ENCODE measurements at regions not wholly inside any gene's neighbourhood (a gene's known extent, or its start where the extent isn't known, plus 50 kb on each side); places are given as distances from the start of the nearest gene placed in this dataset.
"Not testable (repeated sequence)": the region's sequence is repeated elsewhere in the genome, so short reads cannot be mapped to it uniquely, and the experiment has no call there.

DNA sequence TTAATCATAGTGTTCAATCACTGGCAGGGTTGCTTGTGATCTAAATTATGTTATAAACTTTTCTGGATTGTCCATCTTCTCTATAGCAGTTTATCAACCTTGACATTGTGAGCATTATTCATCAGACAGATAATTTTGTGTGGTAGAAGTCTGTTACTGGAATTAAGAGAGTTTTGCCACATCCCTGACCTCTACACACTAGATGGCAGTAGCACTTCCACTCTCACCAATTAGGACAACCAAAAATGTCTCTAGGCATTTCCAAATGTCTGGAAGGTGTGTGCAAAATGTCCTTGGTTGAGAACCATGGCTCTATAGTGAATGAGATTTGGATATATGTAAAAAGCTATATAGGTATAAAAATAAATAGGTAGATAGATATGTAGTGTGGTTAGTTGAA is 324.1 kb upstream of the FAM47C start:
- DNase-seq = no peak

DNA sequence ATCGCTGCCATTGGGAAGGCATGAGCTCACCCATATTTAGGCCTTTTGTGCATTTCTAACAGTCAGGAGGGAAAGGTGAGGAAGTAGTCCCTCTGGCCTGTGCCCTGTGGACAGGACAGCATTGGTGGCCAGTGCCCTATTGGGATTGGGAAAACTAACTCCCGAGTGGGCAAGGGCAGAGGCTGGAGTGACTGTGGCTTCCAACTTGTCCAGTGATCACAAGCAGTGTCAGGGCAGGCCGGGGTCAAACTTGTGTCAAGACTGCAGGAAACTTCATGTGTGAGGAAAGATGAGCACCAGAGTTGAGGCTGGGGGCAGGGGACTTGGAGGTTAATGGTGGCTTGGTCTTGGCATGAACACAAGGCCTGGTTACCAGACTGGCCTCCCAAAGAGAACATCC is 286.2 kb upstream of the FAM47C start:
- no peak for DNase-seq

DNA sequence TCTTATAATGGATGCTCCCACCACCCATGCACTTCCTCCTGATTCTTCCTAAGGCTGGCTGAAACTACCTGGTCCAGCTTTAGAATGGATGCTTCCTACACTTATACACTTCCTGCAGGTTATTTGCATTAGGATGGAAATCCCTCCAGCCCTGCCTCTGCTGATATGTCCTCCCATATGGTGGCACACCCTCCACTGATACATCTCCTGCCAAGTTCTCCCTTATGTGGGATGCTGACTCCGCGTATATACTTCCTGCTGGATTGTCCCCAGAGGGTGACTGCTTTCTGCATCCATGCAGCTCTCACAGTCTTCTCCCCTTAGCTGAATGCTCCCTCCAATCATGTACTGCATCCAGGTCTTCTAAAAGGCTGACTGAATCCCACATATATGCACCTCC is 254.6 kb upstream of the FAM47C start:
- no peak for DNase-seq

DNA sequence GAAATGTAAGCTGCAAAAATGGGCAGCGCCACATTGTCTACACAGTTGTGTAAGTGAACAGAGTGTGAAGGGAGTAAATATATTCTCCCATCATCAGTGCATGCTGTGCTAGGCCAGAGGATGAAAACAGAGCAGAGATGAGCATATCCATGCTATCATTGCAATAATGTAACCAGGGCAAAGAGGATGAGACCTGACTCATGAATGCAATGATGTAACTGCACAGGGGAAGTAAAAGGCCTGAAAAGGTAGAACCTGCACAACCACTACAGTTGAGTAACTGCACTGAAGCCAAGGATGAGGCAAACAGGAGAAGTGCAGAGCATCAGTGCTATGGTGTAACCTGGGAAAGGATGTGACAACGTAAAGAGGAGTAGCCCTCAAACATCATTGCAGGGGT is 220.4 kb upstream of the FAM47C start:
- no peak for DNase-seq

DNA sequence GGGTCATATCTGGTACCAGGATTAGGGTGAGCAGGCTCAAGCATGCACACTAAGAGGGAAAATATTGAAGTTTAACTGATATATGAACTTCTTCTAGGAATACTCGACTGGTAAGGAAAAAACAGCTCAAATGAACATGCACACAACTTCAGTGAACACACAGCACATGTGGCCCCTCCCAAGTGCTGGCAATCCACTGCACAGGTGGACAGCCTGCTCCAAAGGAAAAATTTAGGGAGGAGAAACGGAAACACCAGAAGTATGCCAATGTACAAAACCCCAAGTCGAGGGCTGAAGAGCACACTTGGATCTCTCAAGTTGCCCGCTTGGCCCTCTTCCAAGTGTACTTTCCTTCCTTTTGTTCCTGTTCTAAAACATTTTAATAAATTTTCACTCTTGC is 205.0 kb upstream of the FAM47C start:
- DNase-seq = no peak

DNA sequence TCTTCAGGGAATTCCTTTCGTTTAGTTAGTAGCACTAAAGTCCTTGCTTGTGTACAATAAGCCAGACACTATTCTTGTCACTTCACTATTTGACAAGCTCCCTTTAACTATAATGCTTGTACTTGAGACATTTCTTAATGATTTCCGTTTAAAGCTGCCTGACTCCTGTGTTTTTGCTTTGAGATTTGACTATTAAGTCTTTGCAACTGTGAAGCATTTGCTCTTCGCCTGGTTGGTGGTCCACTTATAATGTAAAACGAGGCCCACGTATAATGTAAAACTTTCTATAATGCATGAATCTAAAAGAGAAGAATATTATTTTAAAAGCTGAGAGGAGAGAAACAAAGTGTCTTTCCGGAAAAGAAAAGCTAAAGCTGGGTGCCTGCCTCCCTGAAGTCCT is 204.1 kb upstream of the FAM47C start:
- DNase-seq = no peak

DNA sequence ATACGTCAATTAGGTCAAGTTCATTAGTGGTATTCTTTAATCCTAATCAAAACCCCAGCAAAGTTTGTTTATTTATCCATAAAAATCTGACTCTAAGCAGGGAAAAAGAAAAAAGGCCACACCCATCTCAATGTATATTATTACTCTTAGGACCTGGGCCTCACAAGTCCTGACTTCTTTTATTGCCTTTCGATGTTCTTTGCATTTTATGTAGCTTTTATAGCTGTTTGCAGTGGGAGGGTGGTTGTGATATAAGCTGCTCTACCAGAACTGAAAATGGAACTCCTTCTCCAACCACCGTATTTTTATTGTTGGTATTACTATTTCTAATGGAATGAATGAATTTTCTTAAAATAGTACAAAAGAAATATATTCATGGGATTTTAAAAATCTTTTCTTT is 163.3 kb upstream of the FAM47C start:
- no peak for DNase-seq

DNA sequence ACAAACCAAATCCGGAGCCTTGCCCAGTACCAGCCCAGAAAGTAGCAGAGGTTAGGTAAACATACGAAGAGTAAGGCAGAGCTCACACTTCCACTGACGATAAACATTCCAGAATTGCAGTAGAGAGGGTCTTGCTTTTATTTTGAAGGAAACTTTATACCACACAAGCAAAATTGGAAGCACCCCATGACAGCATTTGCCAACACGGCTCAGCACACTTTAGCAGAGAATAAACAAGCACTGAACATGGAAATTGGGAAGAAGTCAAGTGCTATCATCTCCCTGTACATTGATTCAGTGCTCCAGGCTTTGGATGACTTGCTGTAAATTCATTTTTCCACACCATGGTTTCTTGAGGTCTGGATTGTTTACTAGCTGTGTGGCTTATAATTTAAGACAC is 160.7 kb upstream of the FAM47C start:
- DNase-seq = no peak

DNA sequence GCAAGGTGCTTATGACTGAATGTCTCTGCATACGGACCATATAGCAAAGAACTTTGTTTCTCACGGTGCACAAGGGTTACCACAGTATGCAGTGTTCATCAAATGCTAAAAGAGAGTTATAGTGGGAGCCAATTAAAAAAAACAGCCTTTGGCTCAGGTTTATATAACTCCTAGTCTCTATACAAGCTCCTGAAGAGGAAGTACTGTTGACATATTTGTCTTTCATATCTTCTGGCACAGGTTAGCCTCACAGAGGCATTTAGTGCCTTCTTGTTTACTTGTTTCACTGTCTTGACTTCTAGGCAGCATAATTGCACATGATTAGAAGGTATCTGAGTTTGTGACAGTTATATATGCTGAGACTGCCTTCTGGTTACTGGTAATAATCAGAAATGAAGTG is 158.8 kb upstream of the FAM47C start:
- no peak for DNase-seq

DNA sequence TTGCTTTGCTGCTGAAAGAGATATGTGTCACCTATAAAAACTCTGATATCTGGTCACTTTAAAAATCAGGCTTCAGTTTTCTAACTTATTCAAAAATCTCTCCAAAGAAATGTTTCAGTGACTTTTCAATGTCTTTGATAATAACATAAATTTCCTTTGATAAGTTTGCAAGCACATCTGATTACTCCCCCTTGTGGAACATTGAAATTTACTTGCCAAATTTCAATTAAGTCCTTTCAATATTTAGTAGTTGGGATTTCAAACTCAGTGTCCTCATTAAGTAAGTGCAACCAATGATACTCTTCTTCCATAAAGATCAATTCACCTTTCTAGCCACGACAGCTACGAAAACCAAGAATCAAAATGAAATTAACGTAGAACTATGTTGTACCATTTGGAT is 151.3 kb upstream of the FAM47C start:
- no peak for DNase-seq

DNA sequence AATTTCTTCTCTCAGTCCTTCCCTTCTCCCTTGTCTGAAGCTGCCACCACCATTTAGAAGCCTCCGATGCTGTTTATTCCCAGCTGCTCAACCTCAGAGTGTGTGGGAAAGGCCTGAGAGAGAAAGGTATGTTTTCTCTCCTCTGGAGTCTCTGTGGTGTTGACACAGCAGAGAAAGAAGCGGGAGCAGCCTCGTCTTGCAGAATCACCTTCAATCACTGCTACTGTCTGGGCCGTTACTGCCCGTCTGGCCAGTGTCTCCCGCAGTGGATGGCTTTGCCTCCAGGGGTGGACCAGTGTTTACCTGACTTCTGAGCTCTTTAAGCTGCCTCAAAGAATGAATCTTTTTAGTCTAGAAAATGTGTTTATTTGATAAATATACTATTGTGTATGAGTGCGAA is 148.9 kb upstream of the FAM47C start:
- no peak for DNase-seq

DNA sequence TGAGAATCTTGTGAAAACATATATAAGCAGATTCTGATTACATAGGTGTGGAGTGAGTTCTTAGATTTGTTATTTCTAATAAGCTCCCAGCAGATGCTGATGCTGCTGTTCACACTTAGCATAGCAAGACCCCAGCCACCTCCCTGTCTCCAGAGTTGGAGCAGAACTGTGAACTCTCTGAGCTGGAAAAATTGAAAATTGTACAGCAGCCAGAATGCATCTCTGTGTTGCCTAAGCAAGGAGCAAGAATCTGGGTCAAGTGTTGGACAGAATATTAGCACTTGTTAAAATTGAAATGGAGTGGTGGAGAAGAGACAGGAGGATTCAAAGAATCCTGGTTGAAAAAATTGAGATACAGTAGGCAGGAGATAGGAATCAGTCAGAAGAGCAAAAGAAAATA is 146.6 kb upstream of the FAM47C start:
- no peak for DNase-seq

DNA sequence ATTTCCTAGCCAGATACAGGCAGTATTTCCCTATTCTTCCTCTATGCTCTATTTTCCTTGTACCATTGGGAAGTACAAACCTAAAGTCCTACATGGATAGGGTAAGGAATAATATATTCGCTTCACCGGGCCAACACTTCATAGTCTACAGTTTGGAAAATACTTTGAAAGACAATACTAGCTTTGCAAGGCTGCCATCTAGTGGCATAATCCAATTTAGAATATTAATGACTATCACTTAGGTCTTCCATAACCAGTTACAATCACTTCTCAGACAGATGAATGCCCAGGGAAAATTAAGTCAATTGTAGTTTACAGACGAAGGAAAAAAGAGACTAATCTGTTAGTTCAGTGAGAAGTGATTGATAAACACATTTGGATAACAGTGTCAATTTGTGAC is 141.0 kb upstream of the FAM47C start:
- no peak for DNase-seq

DNA sequence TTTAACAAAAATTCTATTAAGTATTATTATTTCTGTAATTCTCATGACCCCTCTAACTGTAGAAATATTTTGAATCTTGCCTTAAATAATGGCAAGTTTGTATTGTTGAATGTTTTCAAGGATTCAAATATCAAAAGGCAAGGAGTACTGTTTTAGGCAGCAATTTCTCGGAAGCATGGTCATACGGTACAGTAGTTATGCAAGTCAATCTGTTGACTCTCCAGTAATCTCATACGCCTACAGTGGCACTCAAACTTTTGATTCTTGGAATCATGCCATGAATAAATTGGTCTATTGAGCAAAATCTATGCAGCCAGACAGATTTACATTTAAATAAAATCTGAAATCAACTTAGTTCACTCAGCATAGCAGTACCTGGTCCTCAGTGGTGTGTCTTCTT is 139.6 kb upstream of the FAM47C start:
- DNase-seq = no peak

DNA sequence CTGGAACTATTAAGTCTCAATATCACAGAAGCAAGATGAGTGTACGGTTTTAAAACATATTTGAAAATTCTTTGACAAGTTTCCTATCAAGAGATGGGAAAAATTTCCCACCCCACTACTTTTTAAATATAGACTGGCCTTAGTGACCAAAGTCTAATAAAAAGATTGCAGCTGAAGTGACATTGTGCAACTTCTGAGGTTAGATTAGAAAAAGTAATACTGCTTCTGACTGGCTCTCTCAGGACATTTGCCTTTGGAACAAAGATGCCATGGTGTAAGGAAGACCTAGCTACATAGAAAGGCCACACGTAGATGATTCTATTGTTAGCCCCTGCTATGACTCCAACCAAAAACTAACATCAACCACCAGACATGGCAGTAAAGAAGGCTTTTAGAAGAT is 138.7 kb upstream of the FAM47C start:
- no peak for DNase-seq

DNA sequence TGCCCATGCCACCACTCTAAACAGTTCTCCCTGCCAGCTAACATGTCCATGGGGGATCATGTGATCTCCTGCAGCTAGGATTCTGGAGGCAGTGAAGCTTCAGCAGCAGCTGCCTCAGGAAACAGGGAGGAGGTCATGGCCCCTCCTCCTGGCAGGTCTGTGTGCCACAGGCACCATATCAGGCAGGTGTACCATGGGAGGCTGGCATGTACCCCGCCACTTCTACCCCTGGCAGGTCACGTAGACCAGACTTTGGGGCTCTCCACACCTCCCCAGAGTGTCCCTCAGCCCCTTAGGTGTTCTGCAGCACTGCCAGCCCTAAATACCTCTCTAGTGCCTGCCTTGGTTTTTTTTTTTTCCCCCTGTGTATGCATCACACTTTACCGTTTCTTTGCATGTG is 110.5 kb upstream of the FAM47C start:
- no peak for DNase-seq

DNA sequence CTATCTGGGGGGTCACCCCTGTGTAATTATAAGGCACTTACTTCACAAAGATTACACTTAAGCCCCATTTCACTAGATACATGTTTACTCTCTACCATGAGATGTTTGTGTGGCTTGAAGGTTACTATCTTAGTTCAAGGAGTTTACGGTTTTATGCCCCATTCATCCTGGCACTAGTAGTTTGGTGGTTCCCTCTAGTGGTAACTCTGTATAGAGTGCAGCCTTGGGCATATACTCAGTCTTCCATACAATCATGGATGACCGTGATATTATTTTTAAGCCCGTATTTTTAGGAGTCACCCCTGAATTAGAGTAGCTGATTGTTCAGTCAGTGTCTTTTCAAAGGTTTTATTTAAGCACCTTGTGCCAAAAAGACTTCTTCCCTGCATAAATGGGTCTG is 109.9 kb upstream of the FAM47C start:
- no peak for DNase-seq

DNA sequence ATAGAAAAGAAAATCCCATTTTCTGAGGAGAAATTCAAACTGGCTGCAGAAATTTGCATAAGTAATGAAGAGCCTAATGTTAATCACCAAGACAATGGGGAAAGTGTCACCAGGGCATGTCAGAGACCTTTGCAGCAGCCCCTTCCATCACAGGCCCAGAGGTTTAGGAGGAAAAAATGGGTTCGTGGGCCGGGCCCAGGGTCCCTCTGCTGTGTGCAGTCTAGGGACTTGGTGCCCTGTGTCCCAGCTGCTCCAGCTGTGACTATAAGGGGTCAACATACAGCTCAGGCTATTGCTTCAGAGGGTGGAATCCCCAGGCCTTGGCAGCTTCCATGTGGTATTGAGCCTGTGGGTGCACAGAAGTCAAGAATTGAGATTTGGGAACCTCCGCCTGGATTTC is 103.6 kb upstream of the FAM47C start:
- DNase-seq = not testable (repeated sequence)

DNA sequence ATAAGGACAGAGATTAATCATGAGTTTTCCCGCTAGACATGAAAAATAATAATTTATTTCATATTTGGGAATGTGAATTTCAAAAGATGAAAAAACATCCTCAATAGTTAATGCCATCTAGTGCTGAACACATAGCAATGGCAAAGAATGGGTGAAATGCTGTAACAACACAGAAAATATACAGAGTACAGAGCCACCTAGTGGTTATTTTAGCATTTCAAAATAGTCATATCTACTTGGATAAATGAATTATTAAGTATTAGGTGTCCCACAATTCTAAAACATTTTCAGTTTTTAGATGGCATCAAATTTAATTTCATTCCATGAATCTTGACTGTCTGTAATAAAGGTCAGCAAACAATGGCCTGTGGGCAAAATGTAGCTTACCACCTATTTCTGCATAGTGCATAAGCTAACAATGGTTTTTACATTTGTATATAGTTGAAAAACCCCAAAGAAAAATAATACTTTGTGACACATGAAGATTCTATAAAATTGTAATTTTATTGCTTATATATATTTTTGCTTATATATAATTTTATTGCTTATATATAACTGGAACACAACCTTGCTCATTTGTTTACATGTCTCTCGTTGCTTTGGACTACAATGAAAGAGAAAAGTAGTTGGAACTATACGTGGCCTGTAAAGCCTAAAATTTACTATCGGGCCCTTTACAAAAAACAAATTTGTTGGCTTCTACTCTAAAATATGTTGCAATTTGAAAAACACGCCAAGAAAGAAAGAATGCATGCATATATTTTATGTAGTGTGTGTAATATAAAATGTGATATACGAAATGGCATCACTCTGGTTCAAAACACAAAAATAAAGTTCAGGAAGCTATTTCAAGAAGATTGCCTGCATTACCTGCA is 99.1 kb upstream of the FAM47C start:
- no peak for DNase-seq

DNA sequence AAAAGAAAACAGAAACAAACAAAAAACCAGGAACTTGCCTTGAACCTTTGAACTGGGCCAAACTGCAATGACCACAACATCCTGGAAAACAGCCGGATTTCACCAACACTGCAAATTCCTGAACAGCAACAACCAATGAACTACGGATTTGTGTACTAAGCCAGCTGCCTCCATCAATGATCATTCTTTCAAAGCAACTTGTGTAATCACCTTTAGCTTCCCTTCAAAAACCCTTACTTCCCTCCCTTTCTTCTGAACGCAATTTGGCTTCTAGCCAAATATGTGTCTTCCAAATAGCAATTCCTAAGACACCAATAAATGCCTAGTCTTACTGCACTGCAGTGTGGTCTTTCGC is 98.5 kb upstream of the FAM47C start:
- no peak for DNase-seq

DNA sequence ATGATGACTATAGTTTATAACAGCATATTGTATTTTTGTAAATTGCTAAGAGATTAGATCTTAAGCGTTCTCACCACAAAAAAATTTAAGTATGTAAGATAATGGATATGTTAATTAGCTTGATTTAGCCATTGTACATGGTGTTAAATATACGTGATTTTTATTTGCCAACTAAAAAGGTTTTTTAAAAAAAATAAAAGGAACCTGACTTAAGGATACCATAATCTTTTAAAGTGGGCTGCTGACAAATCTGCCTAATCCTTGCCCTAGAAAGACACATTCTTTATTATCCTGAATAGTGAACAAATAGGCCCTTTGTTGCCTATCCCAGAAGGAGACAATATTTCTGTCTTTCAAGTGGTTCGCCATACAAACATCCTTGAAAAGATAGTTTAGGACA is 94.6 kb upstream of the FAM47C start:
- DNase-seq = no peak

DNA sequence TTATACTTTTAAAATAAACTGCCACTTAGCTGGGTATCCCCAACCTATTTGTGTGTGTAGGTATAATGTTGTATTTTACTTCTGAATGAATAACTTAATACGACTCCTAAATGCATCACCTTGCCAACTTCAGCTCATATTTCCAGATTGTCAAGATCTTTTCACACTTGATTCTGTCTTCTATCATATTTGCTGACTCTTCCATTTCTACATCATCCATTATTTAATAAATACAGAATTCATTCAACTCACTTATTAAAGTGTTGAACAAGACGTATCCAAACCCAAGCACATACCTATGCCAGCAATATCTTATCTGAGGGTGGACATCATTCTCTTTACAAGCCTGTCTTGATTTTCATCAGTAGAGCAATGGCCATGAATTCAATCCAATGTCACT is 91.2 kb upstream of the FAM47C start:
- no peak for DNase-seq

DNA sequence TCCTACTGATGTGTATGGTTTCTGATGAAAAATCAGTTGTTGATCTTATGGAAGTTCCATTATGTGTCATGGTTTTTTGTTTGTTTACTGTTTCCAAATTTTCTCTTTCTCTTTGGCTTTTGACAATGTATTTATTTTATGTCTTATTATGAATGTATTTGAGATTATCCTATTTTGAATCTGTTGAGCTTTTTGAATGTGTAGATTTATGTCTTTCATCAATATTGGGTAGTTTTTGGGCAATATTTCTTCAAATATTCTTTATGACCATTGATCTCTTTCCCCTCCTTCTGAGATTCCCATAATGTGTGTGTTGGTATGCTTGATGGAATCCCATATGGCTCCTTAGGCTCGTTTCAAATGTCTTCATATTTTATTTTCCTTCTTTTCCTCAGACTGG is 80.5 kb upstream of the FAM47C start:
- no peak for DNase-seq

DNA sequence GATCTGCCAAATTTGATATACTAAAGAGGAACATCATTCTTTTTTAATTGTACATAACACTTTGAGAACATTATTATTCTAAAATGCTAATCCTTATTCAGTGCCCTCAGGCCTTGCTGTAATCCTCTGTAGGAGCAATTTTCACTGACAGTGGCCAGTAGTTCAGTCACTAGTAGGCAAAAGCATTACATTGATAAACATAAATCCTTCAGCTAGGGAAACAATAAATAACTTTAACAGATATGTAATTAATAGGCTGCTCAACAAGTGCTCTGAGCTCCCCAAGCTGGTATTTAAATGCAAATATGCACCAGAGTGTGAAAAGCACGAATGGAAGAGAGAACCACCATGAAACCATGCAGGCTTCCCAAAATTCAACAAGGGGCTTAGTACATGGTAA is 77.7 kb upstream of the FAM47C start:
- no peak for DNase-seq

DNA sequence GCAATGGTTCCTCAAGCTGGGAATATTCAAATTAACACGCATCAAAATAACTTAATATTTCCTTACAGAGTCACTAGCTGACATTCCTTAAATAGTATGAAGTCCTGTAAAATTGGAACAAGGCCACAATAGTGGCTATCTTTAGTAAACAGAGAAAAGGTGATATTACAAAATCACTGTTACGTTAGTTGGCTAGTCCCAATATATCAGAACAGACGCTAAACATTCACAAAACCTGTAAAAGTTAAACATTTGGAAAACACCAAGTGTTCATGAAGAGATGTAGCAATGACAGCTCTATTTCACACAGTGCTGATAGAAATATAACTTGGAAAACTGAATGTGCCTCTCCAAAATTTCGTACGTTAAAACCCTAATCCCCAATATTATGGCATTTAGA is 61.0 kb upstream of the FAM47C start:
- DNase-seq = no peak

Measured in right hindlimb (tissue), 1 donor.